T-helper 17 cell (primary cell): ENCODE measurements at regions not wholly inside any gene's neighbourhood (a gene's known extent, or its start where the extent isn't known, plus 50 kb on each side); places are given as distances from the start of the nearest gene placed in this dataset.

Source experiments
- ATAC-seq: fragments of 150-1000 bp; cut with Tn5 transposase; 2 replicates; pipeline ENCODE4 v1.10.0; 2021; ENCODE audit warnings: mild to moderate bottlenecking, moderate library complexity
- DNase-seq, 3 donors: peaks; one replicate each; pipeline versions ENCODE4 v3.0.0 to v3.0.0-alpha.2; 2020 to 2021
- H3K9me3 ChIP-seq: one replicate; pipeline ENCODE4 v1.7.0; 2013; ENCODE audit warnings: low read length, mild to moderate bottlenecking; ENCODE audit not compliant: control insufficient read depth, poor library complexity, severe bottlenecking
- H3K27ac Mint-ChIP-seq: one replicate; pipeline ENCODE4 v1.8.0; 2022; ENCODE audit warnings: mild to moderate bottlenecking, moderate library complexity, mixed read lengths
- H3K27me3 Mint-ChIP-seq: one replicate; pipeline ENCODE4 v1.8.0; 2022; ENCODE audit warnings: mixed read lengths
- H3K36me3 Mint-ChIP-seq: one replicate; pipeline ENCODE4 v1.8.0; 2022; ENCODE audit warnings: low read depth, mixed read lengths
- H3K4me1 Mint-ChIP-seq: one replicate; pipeline ENCODE4 v1.8.0; 2022; ENCODE audit warnings: mild to moderate bottlenecking, mixed read lengths
- H3K4me3 Mint-ChIP-seq: one replicate; pipeline ENCODE4 v1.8.0; 2022; ENCODE audit warnings: mild to moderate bottlenecking, moderate library complexity, mixed read lengths

GRCh38 chr20:57865266-57865665 lies 155.5 kb upstream of the PMEPA1 start:
- Mint-ChIP-seq H3K27ac (peak overlapping the region; percentile 3), H3K27me3 (peaks cover 64% of the 10 kb centered on the region), H3K4me1 (peaks cover 18% of the 10 kb centered on the region), H3K4me3 (peak overlapping the region; percentile 62), H3K36me3 (peaks cover 2% of the 10 kb centered on the region)
- ATAC-seq (no peak), DNase-seq (no peak)
- no peaks in the 10 kb centered on the region for H3K9me3 ChIP-seq

GRCh38 chr20:57860576-57860975 lies 150.8 kb upstream of the PMEPA1 start:
- DNase-seq (no peak), ATAC-seq (no peak)
- Mint-ChIP-seq H3K4me1 (peaks cover 14% of the 10 kb centered on the region), H3K27me3 (peaks cover 30% of the 10 kb centered on the region), H3K36me3 (no peaks in the 10 kb centered on the region), H3K27ac (no peak overlapping the region), H3K4me3 (no peak overlapping the region)
- no peaks in the 10 kb centered on the region for H3K9me3 ChIP-seq

GRCh38 chr20:57857969-57858368 lies 148.2 kb upstream of the PMEPA1 start:
- peak overlapping the region; percentile 3 for H3K27ac Mint-ChIP-seq
- ATAC-seq (no peak), DNase-seq (no peak)
- peaks cover 31% of the 10 kb centered on the region for H3K27me3 Mint-ChIP-seq
- H3K4me1 Mint-ChIP-seq, result peaks cover 7% of the 10 kb centered on the region
- H3K36me3 Mint-ChIP-seq, result no peaks in the 10 kb centered on the region
- H3K4me3 Mint-ChIP-seq, result peak overlapping the region; percentile 0
- no peaks in the 10 kb centered on the region for H3K9me3 ChIP-seq

DNA sequence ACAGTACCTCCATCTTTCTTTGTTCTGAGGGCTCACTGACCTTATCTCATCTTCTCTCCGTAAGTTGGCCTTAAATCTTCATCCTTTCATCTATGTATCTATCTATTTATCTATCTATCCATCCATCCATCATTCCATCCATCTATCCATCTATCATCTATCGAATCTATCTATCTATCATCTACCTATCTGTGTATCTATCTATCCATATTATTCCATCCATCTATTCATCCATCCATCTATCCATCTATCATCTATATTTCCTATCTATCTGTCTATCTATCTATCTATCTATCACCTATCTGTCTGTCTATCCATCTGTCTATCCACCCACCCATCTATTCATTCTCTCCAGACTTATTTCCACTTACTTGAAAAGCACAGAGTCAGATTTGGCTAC lies 147.3 kb upstream of the PMEPA1 start:
- H3K27me3 Mint-ChIP-seq, result peaks cover 30% of the 10 kb centered on the region
- no peak for DNase-seq
- H3K9me3 ChIP-seq, result no peaks in the 10 kb centered on the region
- H3K36me3 Mint-ChIP-seq, result peaks cover 2% of the 10 kb centered on the region
- no peak overlapping the region for H3K27ac Mint-ChIP-seq
- ATAC-seq, result no peak
- peak overlapping the region; percentile 0 for H3K4me3 Mint-ChIP-seq
- H3K4me1 Mint-ChIP-seq, result peaks cover 7% of the 10 kb centered on the region

DNA sequence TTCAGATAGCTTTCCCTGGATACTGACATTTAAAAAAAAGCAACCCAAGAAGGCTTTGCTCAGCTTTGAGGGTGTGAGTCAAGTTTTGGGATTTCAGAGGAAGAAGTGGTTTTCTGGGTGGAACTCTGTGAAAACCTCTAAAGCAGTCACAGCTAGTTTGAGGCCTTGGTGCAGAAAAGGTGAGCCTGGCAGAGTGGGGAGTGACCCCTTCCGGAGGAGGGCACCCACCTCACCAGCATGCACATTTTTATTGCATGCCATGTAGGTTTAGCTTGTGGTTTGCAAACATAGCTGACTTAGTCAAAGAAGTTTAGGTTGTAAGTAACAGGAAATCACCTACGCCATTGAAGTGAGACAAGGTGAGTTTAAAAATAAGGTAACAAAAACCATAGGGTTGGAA lies 146.8 kb upstream of the PMEPA1 start:
- Mint-ChIP-seq H3K27me3 (peaks cover 34% of the 10 kb centered on the region), H3K27ac (no peak overlapping the region), H3K4me1 (peaks cover 7% of the 10 kb centered on the region), H3K4me3 (peak overlapping the region; percentile 0), H3K36me3 (peaks cover 2% of the 10 kb centered on the region)
- DNase-seq, result no peak
- H3K9me3 ChIP-seq, result no peaks in the 10 kb centered on the region
- ATAC-seq, result peak; percentile 41

GRCh38 chr20:57851796-57852195 lies 142.0 kb upstream of the PMEPA1 start:
- no peak for ATAC-seq
- H3K36me3 Mint-ChIP-seq, result peaks cover 2% of the 10 kb centered on the region
- peaks cover 38% of the 10 kb centered on the region for H3K27me3 Mint-ChIP-seq
- H3K9me3 ChIP-seq, result no peaks in the 10 kb centered on the region
- no peak overlapping the region for H3K4me3 Mint-ChIP-seq
- no peak for DNase-seq
- H3K4me1 Mint-ChIP-seq, result no peaks in the 10 kb centered on the region
- H3K27ac Mint-ChIP-seq, result no peak overlapping the region

DNA sequence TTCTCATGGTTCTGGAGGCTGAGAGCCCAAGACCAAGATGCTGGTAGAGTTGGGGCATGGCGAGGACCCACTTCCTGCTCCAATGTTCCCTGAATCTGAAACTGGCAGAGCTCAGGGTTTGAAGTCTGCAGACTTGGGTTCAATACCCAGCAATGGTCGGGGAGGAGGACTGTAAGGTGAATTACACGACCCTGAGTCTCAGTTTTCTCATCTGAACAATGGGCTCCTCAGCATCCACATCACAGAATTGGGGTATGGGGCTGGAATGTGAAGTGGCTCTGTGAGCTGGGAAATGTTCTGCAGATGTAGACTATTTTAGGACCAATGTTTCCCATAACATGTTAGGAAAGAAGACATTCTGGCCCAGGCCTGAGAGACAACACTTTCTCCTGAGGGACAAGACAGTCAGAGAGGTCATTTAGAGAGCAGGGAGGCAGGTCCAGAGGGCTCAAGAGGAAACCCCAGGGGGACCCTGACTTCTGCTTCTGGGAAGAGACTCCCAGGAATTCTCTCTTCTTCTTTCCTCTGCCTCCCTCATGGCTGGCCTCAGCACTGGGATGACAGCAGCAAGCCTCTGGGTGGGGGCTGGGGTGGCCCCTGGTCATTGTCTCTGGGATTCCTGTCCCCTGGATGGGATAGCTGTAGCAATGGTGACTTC lies 141.3 kb upstream of the PMEPA1 start:
- no peak for DNase-seq
- no peak for ATAC-seq
- H3K9me3 ChIP-seq, result no peaks in the 10 kb centered on the region
- H3K27ac Mint-ChIP-seq, result no peak overlapping the region
- no peaks in the 10 kb centered on the region for H3K4me1 Mint-ChIP-seq
- no peak overlapping the region for H3K4me3 Mint-ChIP-seq
- peaks cover 2% of the 10 kb centered on the region for H3K36me3 Mint-ChIP-seq
- peaks cover 43% of the 10 kb centered on the region for H3K27me3 Mint-ChIP-seq

- peaks cover 42% of the 10 kb centered on the region for H3K27me3 Mint-ChIP-seq
- H3K9me3 ChIP-seq, result no peaks in the 10 kb centered on the region
- H3K27ac Mint-ChIP-seq, result no peak overlapping the region
These were observed 139.9 kb upstream of the PMEPA1 start for GRCh38 chr20:57849521-57850215.

GRCh38 chr20:57849121-57849520 lies 139.3 kb upstream of the PMEPA1 start:
- Mint-ChIP-seq H3K27ac (no peak overlapping the region), H3K4me1 (no peaks in the 10 kb centered on the region), H3K4me3 (no peak overlapping the region), H3K27me3 (peaks cover 45% of the 10 kb centered on the region), H3K36me3 (peaks cover 2% of the 10 kb centered on the region)
- no peak for DNase-seq
- no peak for ATAC-seq
- no peaks in the 10 kb centered on the region for H3K9me3 ChIP-seq

More at GRCh38 chr20:57849521-57850215, 139.9 kb upstream of the PMEPA1 start:
- no peak overlapping the region for H3K4me3 Mint-ChIP-seq
- DNase-seq, result no peak
- no peak for ATAC-seq
- peaks cover 2% of the 10 kb centered on the region for H3K36me3 Mint-ChIP-seq
- H3K4me1 Mint-ChIP-seq, result no peaks in the 10 kb centered on the region

- Mint-ChIP-seq H3K4me3 (no peak overlapping the region), H3K27me3 (peaks cover 41% of the 10 kb centered on the region), H3K27ac (no peak overlapping the region), H3K4me1 (no peaks in the 10 kb centered on the region), H3K36me3 (peaks cover 2% of the 10 kb centered on the region)
- no peak for ATAC-seq
- no peak for DNase-seq
- no peaks in the 10 kb centered on the region for H3K9me3 ChIP-seq
These were observed 138.5 kb upstream of the PMEPA1 start for GRCh38 chr20:57848282-57848681.

GRCh38 chr20:57847104-57847503 lies 137.3 kb upstream of the PMEPA1 start:
- no peaks in the 10 kb centered on the region for H3K9me3 ChIP-seq
- H3K4me3 Mint-ChIP-seq, result no peak overlapping the region
- no peak for ATAC-seq
- H3K36me3 Mint-ChIP-seq, result no peaks in the 10 kb centered on the region
- H3K27ac Mint-ChIP-seq, result no peak overlapping the region
- peaks cover 36% of the 10 kb centered on the region for H3K27me3 Mint-ChIP-seq
- H3K4me1 Mint-ChIP-seq, result no peaks in the 10 kb centered on the region
- DNase-seq, result no peak

DNA sequence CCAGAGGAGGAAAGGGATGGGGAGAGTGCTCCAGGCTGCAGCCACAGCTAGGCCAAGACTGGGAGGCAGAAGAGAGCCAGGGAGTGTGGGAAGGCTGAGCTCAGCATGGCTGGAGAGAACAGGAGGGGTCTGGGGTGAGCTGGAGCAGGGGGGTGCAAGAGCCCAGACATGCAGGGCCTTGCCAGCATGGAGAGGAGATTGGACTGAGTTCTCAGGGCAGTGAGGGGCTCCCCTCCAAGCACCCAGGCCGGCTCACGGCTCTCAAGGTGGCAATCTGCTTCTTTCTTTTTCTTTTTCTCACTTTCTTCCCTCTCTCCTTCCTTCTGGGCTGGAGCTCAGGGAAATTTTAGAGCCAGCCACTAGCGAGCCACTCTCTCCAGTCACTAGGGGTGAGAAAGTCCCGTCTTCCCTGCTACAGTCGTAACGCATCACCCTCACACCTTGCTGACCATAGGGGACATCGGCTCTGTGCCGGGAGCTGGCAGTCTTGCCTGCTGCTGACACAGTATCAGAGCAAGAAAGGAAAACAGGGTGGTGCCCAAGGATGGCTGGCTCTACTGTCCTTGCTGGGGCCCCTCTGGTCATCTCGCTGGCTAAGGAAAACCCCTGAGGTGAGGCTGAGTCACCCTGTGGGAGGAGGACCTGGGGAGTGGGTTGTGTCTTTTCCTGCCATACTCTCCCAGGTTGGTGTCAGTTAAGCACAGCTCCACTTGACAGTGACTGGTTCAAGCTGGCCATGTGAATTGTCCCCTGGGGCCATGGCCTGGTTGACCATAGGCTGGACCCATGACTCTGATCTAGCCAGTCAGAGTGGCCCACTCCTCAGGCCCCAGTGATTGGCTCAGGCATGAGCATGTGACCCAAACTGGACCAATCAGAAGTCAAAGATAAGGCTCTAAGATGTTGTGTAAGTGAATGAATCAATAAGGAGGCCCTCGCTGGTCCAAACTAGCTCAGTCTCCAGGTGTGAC lies 135.1 kb upstream of the PMEPA1 start:
- Mint-ChIP-seq H3K27me3 (peaks cover 22% of the 10 kb centered on the region), H3K4me3 (no peak overlapping the region), H3K4me1 (no peaks in the 10 kb centered on the region), H3K36me3 (no peaks in the 10 kb centered on the region), H3K27ac (peak overlapping the region; percentile 49)
- ATAC-seq, result no peak
- no peaks in the 10 kb centered on the region for H3K9me3 ChIP-seq
- no peak for DNase-seq

DNA sequence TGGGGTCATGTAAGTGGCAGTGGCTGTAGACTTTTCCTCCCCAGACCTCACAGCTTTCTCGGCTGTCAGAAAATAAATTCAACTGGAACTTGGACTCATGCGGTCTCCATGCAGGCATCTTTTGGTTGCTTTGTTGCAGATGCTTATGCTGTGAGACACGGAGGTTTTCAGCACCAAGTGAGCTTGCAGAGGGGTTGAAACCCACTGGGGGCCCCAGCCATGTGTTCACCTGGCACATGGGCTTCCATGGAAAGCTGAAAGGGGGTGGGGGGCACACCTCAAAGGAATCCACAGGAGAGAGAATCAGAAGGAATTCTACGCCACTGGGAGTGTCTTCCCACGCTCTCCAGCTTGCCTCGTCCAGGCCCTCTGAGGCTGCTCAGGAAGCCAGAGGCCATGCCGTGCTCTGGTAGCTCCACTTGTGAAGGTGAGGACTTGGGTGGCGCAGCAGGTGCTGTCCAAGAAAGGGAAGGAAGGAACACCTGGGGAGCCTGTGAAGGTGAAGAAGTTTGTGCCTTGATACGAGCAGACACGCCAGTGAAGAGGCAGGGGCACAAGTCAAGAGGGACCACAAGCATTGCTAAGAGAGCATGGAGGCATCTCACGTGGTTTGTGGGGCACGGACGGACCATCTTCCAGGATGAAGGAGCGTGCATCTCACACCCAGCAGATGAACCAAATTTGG lies 134.3 kb upstream of the PMEPA1 start:
- ATAC-seq, result no peak
- DNase-seq, result no peak
- Mint-ChIP-seq H3K36me3 (no peaks in the 10 kb centered on the region), H3K27ac (no peak overlapping the region), H3K27me3 (peaks cover 22% of the 10 kb centered on the region), H3K4me3 (no peak overlapping the region), H3K4me1 (no peaks in the 10 kb centered on the region)
- no peaks in the 10 kb centered on the region for H3K9me3 ChIP-seq
